ENCODE measurements at regions not wholly inside any gene's neighbourhood (a gene's known extent, or its start where the extent isn't known, plus 50 kb on each side); places are given as distances from the start of the nearest gene placed in this dataset.
A peak's percentile ranks its signal among the peaks of the same experiment; 100 is the strongest.
"Not testable (repeated sequence)": the region's sequence is repeated elsewhere in the genome, so short reads cannot be mapped to it uniquely, and the experiment has no call there.

DNA sequence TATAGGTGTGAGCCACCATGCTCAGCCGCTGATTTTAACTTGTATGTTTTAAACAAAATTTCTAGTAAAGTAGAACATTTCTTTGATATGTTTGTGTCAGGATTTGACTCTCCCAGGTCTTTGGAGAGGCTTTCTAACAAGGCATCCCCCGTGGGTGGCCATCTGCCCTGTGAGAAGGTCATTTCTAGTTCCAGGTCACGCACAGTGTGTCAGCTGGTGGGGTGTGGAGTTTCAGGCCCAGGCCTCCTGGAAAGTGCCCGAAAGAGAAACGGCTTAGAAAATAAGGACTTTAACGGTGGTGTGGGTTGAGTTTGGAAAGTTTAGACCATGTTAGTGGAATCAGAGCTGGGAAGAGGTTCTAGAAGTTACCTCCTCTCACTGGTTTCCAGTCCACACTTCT lies 61.0 kb downstream of the SPDYE17 start:
- intact Hi-C loops (cut with DNase I); ATAC-seq; DNase-seq (ENCODE audit: low spot score): not testable (repeated sequence)

DNA sequence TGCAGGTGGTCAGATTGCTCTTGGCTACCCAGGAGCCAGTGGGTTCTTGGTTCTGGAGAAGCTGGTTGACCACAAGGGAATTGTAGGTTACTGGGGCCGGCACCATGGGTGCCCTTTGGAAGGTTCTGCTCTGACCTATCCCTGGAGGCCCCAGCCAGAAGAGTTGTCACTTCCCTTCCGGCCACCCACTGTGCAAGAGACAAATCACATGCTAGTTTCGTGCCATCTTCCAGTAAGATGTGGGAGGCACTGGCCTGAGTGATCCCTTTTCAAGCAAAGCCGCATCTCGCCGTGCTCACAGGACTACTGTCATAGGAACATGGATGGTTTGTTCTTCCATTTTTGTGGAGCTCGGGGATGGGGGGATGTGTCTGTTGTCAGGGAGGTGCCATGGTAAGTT lies 62.3 kb downstream of the SPDYE17 start:
- intact Hi-C loops (cut with DNase I); ATAC-seq; DNase-seq (ENCODE audit: low spot score): not testable (repeated sequence)

- peak; percentile 68 for ATAC-seq
- intact Hi-C loops (cut with DNase I); DNase-seq (ENCODE audit: low spot score): not testable (repeated sequence)
Measured at GRCh38 chr7:76965731-76966548, 66.2 kb downstream of the SPDYE17 start.

GRCh38 chr7:76964050-76964449 lies 68.1 kb downstream of the SPDYE17 start:
- peak; percentile 81 for ATAC-seq
- intact Hi-C loops (cut with DNase I); DNase-seq (ENCODE audit: low spot score): not testable (repeated sequence)

DNA sequence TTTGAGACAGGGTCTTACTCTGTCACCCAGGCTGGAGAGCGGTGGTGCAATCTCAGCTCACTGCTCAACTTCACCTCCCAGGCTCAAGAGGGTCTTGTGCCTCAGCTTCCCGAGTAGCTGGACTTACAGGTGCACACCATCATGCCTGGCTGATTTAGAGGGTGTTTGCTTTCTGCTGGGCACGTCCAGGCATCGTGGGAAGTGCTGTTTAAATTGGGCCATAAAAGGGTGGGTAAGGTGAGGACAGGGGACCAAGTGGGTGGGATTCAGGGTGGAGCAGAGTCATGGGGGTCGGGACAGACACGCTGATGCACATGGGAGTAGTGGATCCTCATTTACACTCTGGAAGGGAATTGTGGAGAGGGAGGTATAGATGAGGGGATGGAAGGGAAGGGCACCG lies 69.1 kb downstream of the SPDYE17 start:
- ATAC-seq; intact Hi-C loops (cut with DNase I); DNase-seq (ENCODE audit: low spot score): not testable (repeated sequence)

DNA sequence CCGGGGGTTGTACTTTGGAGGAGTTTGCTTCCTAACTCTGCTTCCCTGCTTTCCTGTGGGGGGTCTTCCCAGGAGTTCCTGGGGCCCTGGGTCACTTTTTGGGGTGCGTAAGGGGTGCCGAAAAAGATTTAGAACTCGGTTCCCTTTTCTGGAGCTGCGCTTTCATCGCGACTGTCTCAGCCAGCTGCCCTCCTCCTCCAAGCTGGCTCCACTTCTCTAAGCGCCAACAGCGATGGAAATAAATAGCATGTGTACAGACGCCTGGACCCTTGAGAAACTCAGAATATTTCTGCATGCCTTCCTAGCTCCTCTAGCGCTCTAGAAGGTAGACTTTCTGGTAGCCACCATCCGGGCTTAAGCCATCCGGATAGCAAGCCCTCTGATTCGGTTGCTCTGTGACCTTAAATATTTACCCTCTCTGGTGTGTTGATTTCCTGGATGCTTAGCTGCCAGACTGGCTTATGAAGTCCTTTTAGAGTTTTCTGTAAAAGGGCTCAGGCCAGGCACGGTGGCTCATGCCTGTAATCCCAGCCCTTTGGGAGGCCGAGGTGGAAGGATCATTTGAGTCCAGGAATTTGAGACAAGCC lies 71.7 kb downstream of the SPDYE17 start:
- DNase-seq (ENCODE audit: low spot score); intact Hi-C loops (cut with DNase I): not testable (repeated sequence)
- peak; percentile 35 for ATAC-seq

GRCh38 chr7:76959573-76960399 lies 72.4 kb downstream of the SPDYE17 start:
- intact Hi-C loops (cut with DNase I); DNase-seq (ENCODE audit: low spot score): not testable (repeated sequence)
- peak; percentile 96 for ATAC-seq

DNA sequence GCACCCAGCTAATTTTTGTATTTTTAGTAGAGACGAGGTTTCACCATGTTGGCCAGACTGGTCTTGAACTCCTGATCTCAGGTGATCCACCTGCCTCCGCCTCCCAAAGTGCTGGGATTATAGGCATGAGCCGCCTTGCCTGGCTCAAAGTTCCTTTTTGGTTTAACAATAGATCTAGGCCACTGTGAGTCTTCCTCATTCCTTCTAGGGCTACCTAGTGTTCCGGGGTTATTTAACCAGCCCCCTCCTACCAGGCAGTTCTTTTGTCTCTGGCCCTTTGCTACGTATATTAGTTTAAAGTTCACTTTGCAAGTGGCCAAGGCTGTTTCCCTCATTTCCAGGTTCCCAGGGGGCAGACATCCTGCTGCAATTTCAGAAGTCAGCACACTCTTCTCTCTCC lies 75.6 kb downstream of the SPDYE17 start:
- ATAC-seq; DNase-seq (ENCODE audit: low spot score); intact Hi-C loops (cut with DNase I): not testable (repeated sequence)

- DNase-seq (ENCODE audit: low spot score); intact Hi-C loops (cut with DNase I): not testable (repeated sequence)
- peak; percentile 73 for ATAC-seq
Measured at GRCh38 chr7:76955124-76955523, 77.0 kb downstream of the SPDYE17 start.

GRCh38 chr7:76944603-76945002 lies 87.6 kb downstream of the SPDYE17 start:
- intact Hi-C loops (cut with DNase I); ATAC-seq; DNase-seq (ENCODE audit: low spot score): not testable (repeated sequence)

GRCh38 chr7:76941809-76942765 lies 90.1 kb downstream of the SPDYE17 start:
- intact Hi-C loops (cut with DNase I); ATAC-seq; DNase-seq (ENCODE audit: low spot score): not testable (repeated sequence)

GRCh38 chr7:76937781-76938180 lies 94.4 kb downstream of the SPDYE17 start:
- intact Hi-C loops (cut with DNase I); ATAC-seq; DNase-seq (ENCODE audit: low spot score): not testable (repeated sequence)

DNA sequence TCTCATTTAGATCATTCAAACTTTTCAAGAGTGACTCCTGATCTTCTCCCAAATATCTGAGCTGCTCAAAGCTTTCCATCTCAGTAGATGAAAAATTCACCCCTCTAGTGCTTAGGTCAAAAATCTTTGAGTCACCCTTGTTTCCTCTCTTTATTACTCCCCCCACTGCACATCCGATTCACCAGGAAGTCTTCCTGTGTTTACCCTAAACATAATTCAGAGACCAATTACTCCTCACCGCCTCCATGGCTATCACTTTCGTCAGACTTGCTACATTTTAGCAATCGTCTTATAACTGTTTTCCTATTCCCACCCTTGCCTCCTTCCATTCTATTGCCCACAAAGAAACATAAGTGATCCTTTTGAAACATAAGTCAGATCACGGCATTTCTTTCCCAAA lies 94.8 kb downstream of the SPDYE17 start:
- DNase-seq (ENCODE audit: low spot score); intact Hi-C loops (cut with DNase I); ATAC-seq: not testable (repeated sequence)

DNA sequence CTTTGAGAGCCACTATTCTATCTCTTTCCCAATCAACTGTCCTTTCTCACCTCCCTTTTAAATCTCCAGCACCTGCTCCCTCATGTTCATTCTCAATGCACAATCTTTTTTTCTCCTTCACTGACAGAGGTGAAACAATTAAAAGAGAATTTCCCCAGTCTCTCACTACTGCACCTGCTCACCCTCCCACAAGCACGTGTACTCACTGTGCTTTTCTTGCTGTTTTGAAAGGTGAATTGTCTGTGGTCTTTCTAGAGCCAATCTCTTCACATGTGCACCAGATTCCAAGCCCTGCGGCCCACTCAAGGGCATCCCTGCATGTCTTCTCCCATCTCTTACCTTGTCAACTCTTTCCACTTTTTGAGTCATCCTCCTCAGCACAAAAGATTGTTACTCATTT lies 95.8 kb downstream of the SPDYE17 start:
- ATAC-seq; DNase-seq (ENCODE audit: low spot score); intact Hi-C loops (cut with DNase I): not testable (repeated sequence)

- ATAC-seq; DNase-seq (ENCODE audit: low spot score); intact Hi-C loops (cut with DNase I): not testable (repeated sequence)
Measured at GRCh38 chr7:76934711-76935110, 97.5 kb downstream of the SPDYE17 start.

DNA sequence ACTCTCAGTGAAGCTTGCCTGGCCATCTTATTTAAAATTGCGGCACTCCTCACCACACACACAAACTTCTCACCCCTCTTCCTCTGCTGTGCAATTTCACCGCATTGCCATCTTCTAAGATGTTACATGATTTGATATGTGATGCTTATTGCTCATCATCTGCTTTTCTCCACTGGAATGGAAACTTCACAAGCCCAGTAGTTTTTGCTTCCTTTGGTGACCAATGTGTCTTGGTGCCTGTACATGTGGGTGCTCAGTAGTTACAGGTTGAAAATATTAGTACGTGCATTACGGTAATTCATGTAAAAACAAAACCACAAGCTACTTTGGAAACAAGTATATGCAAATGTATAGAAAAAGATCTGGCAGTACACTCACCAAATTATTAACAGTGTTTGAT lies 99.2 kb downstream of the SPDYE17 start:
- intact Hi-C loops (cut with DNase I); DNase-seq (ENCODE audit: low spot score); ATAC-seq: not testable (repeated sequence)

- ATAC-seq; intact Hi-C loops (cut with DNase I); DNase-seq (ENCODE audit: low spot score): not testable (repeated sequence)
Measured at GRCh38 chr7:76931441-76931840, 100.7 kb downstream of the SPDYE17 start.

DNA sequence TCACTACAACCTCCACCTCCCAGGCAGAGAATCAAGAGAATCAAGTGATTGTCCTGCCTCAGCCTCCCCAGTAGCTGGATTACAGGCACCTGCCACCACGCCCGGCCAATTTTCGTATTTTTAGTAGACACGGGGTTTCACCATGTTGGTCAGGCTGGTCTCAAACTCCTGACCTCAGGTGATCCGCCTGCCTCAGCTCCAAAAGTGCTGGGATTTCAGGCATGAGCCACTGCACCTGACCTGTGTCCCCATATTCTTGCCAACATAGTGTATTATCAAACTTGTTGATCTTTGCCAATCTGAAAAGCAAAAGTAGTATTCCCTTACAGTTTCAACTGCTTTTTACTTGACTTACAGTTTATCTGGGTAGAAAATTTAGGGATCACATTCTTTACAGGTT lies 101.7 kb downstream of the SPDYE17 start:
- intact Hi-C loops (cut with DNase I): not testable (repeated sequence)

More for the DNA sequence above, 101.7 kb downstream of the SPDYE17 start:
- ATAC-seq; DNase-seq (ENCODE audit: low spot score): not testable (repeated sequence)
